ENCODE measurements at regions not wholly inside any gene's neighbourhood (a gene's known extent, or its start where the extent isn't known, plus 50 kb on each side); places are given as distances from the start of the nearest gene placed in this dataset.

GRCh38 chr1:244349103-244349531, 102.6 kb downstream of the ADSS2 start:
- no peak for TF ChIP-seq ZFP3 (tag by site-specific recombination; IDR thresholded peaks at IDR 0.05; ENCODE audit: low read depth)
- TF ChIP-seq CTCF (tag by site-specific recombination; IDR thresholded peaks at IDR 0.05) = no peak
- TF ChIP-seq SALL2 (tag by site-specific recombination; IDR thresholded peaks at IDR 0.05; ENCODE audit: borderline replicate concordance) = no peak
- no peak for TF ChIP-seq ZFP41 (tag by site-specific recombination; IDR thresholded peaks at IDR 0.05; ENCODE audit: borderline replicate concordance)
- TF ChIP-seq ZNF133 (tag by site-specific recombination; IDR thresholded peaks at IDR 0.05) = no peak
- TF ChIP-seq ATF2 (tag by site-specific recombination; IDR thresholded peaks at IDR 0.05; ENCODE audit: low read depth) = no peak
- no peak for TF ChIP-seq ZBTB1 (tag by site-specific recombination; IDR thresholded peaks at IDR 0.05)
- TF ChIP-seq ZNF777 (tag by site-specific recombination; IDR thresholded peaks at IDR 0.05; ENCODE audit: borderline replicate concordance) = no peak
- TF ChIP-seq ZNF48 (tag by site-specific recombination; IDR thresholded peaks at IDR 0.05) = no peak
- no peak for TF ChIP-seq GLIS2 (tag by site-specific recombination; IDR thresholded peaks at IDR 0.05)
- TF ChIP-seq ZBTB7A (tag by site-specific recombination; IDR thresholded peaks at IDR 0.05; ENCODE audit: low read depth) = no peak
- no peak for TF ChIP-seq ZNF692 (tag by site-specific recombination; IDR thresholded peaks at IDR 0.05)
